ENCODE measurements at regions not wholly inside any gene's neighbourhood (a gene's known extent, or its start where the extent isn't known, plus 50 kb on each side); places are given as distances from the start of the nearest gene placed in this dataset.

DNA sequence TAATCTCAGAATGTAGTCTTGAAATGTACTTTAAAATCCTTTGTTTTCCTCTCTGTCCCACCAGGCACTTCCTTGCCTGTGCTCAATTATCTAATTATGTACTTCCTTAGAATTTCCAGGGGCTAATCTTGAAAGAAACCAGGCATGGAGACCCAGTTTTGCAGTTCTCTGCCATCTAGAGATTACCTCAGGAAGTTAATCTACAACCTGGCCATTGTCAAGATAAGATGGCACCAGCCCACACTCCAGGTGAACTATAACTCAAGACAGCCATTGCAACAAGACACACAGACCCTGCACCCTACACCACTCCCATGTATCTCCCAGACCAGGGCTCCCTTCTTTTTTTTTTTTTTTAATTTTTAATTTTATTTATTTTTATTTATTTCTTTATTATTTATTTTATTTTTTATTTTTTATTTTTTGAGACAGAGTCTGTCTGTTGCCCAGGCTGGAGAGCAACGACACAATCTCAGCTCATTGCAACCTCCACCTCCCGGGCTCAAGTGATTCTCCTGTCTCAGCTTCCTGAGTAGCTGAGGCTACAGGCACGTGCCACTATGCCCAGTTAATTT lies 85.9 kb upstream of the TRIM24 start:
- peaks cover 0 to 24% (median 15%) of the 10 kb centered on the region in 4 donors for H3K9me3 ChIP-seq
- no peaks in the 10 kb centered on the region for H3K36me3 ChIP-seq
- TF ChIP-seq, protein P1, sequence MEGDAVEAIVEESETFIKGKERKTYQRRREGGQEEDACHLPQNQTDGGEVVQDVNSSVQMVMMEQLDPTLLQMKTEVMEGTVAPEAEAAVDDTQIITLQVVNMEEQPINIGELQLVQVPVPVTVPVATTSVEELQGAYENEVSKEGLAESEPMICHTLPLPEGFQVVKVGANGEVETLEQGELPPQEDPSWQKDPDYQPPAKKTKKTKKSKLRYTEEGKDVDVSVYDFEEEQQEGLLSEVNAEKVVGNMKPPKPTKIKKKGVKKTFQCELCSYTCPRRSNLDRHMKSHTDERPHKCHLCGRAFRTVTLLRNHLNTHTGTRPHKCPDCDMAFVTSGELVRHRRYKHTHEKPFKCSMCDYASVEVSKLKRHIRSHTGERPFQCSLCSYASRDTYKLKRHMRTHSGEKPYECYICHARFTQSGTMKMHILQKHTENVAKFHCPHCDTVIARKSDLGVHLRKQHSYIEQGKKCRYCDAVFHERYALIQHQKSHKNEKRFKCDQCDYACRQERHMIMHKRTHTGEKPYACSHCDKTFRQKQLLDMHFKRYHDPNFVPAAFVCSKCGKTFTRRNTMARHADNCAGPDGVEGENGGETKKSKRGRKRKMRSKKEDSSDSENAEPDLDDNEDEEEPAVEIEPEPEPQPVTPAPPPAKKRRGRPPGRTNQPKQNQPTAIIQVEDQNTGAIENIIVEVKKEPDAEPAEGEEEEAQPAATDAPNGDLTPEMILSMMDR (IDR thresholded peaks at IDR 0.05) = no peak
- TF ChIP-seq POLR2AphosphoS5 (IDR thresholded peaks at IDR 0.05) (no peak), EP300 (IDR thresholded peaks at IDR 0.05) (no peak), POLR2A (IDR thresholded peaks at IDR 0.05; ENCODE audit: low read depth) (no peak)
- H3K27me3 ChIP-seq = no peaks in the 10 kb centered on the region
- H3K4me3 ChIP-seq = no peak overlapping the region
- H3K4me1 ChIP-seq = no peaks in the 10 kb centered on the region
- intact Hi-C loops (cut with DNase I) = no loop called here
- WGBS = 83% methylated on average over 3 of the region's 3 CpGs
- no peak overlapping the region for H3K27ac ChIP-seq (replicated peaks in 1 of 4)
- no peak for DNase-seq (ENCODE audit: extremely low spot score)

DNA sequence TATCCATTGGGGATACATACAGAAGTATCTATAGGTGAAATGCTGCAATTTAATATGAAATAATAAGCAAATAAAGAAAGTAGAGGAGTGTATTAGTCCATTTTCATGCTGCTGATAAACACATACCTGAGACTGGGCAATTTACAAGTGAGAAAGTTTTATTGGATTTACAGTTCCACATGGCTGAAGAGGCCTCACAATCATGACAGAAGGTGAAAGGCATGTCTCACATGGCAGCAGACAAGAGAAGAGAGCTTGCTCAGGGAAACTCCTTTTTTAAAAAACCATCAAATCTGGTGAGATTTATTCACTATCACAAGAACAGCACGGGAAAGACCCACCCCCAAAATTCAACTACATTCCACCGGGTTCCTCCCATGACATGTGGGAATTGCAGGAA lies 82.8 kb upstream of the TRIM24 start:
- H3K27me3 ChIP-seq = no peaks in the 10 kb centered on the region
- H3K27ac ChIP-seq (replicated peaks in 1 of 4) = no peak overlapping the region
- no peak for DNase-seq (ENCODE audit: extremely low spot score)
- WGBS = 81% methylated on average over 2 of the region's 2 CpGs
- no peak overlapping the region for H3K4me3 ChIP-seq
- no peaks in the 10 kb centered on the region for H3K9me3 ChIP-seq
- intact Hi-C loops (cut with DNase I) = no loop called here
- H3K36me3 ChIP-seq = no peaks in the 10 kb centered on the region
- TF ChIP-seq, protein P1 (IDR thresholded peaks at IDR 0.05) = no peak
- no peak for TF ChIP-seq POLR2AphosphoS5 (IDR thresholded peaks at IDR 0.05)
- no peak for TF ChIP-seq POLR2A (IDR thresholded peaks at IDR 0.05; ENCODE audit: low read depth)
- TF ChIP-seq EP300 (IDR thresholded peaks at IDR 0.05) = no peak
- H3K4me1 ChIP-seq = no peaks in the 10 kb centered on the region

DNA sequence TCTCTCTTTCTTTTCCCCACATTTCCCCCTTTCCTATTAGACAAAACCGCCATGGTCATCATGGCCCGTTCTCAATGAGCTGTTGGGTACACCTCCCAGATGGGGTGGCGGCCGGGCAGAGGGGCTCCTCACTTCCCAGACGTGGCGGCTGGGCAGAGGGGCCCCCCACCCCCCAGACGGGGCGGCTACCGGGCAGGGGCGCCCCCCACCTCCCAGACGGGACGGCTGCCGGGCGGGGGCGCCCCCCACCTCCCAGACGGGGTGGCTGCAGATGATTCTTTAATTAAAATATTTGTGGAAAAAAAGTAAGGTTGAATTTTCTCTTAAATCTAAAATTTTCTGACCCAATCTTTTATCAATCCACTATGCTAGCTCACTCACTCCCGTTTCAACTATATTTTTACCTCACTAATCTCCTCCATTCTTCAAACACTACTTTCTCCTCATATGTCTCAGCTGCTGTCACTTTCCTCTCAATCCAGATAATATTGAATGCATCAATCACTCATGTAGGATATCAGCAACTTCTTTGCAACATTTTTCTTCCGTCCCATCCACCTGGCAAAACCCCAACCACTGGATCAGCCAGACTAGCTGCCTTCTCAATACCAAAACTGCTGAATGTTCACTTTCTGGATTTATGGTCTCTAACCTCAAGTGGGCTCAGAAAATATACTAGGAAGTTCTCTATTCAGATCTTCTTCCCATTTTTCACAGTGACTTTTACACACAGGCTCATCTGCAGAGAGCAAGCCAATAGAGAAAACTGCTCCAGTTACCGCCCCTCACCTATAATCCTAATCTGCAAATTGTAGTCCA lies 81.1 kb upstream of the TRIM24 start:
- no peaks in the 10 kb centered on the region for H3K27me3 ChIP-seq
- no peak overlapping the region for H3K4me3 ChIP-seq
- 78% methylated on average over 19 of the region's 19 CpGs for WGBS
- TF ChIP-seq EP300 (IDR thresholded peaks at IDR 0.05) (no peak), POLR2A (IDR thresholded peaks at IDR 0.05; ENCODE audit: low read depth) (no peak)
- no peak overlapping the region for H3K27ac ChIP-seq (replicated peaks in 1 of 4)
- H3K36me3 ChIP-seq = no peaks in the 10 kb centered on the region
- no peaks in the 10 kb centered on the region for H3K9me3 ChIP-seq
- DNase-seq (ENCODE audit: extremely low spot score) = no peak
- intact Hi-C loops (cut with DNase I) = no loop called here
- no peaks in the 10 kb centered on the region for H3K4me1 ChIP-seq

DNA sequence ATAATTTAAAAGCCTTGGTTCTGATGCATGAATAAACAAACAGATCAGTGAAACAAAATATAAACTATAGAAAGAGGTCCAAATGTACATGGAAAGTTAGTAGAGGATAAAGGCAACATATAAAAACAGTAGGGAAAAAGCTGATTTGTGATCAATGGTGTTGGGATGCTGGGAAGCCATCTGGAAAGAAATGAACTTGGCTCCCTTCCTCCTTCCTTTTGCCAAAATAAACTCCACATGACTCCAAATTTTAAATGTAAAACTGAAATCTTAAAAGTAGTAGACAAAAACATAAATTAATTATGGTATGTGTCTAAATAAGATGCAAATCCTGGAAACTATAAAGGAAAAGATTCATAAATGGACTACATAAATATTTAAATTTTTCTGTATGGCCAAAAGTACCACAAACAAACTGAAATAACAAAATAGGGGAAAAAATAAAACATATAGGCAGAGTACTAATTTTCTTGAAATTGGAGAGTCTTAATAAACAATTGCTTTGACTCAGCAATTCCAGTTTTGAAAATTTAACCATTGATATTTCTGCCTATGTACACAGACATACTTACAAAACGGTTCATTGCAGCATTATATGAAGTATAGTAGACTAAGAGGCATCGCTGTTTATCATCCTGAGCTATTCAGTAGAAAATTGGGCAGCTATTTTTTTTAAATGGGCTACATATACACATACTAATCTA lies 77.0 kb upstream of the TRIM24 start:
- 86% methylated on average over 2 of the region's 2 CpGs for WGBS
- H3K4me3 ChIP-seq = no peak overlapping the region
- no peaks in the 10 kb centered on the region for H3K36me3 ChIP-seq
- H3K27ac ChIP-seq (replicated peaks in 1 of 4) = no peak overlapping the region
- TF ChIP-seq POLR2AphosphoS5 (IDR thresholded peaks at IDR 0.05) = no peak
- TF ChIP-seq EP300 (IDR thresholded peaks at IDR 0.05) = no peak
- no peak for TF ChIP-seq POLR2A (IDR thresholded peaks at IDR 0.05; ENCODE audit: low read depth)
- no peaks in the 10 kb centered on the region for H3K4me1 ChIP-seq
- no peaks in the 10 kb centered on the region for H3K9me3 ChIP-seq
- no peaks in the 10 kb centered on the region for H3K27me3 ChIP-seq
- DNase-seq (ENCODE audit: extremely low spot score) = no peak
- intact Hi-C loops (cut with DNase I) = no loop called here

DNA sequence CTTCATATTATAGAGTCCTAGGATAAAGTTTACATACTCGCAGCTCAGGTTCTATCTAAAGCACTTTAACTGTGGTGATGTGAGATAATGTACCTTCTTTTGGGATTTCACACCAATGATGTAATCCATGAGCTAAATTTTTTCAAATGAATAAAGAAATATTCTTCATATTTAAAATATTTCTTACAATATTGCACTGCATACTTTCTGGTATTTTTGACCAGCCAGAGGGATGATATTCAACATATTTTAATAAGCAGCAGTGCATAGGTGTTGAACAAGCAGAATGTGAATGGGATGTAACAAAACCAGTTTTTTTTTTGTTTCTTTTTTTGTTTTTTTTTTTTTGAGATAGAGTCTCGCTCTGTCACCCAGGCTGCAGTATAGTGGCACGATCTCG lies 73.2 kb upstream of the TRIM24 start:
- no peaks in the 10 kb centered on the region for H3K9me3 ChIP-seq
- TF ChIP-seq POLR2A (IDR thresholded peaks at IDR 0.05; ENCODE audit: low read depth) = no peak
- TF ChIP-seq POLR2AphosphoS5 (IDR thresholded peaks at IDR 0.05) = no peak
- TF ChIP-seq, protein P1 (IDR thresholded peaks at IDR 0.05) = no peak
- TF ChIP-seq EP300 (IDR thresholded peaks at IDR 0.05) = no peak
- H3K27ac ChIP-seq (replicated peaks in 1 of 4) = no peak overlapping the region
- intact Hi-C loops (cut with DNase I) = no loop called here
- H3K4me3 ChIP-seq = no peak overlapping the region
- H3K36me3 ChIP-seq = no peaks in the 10 kb centered on the region
- no peaks in the 10 kb centered on the region for H3K4me1 ChIP-seq
- no peak for DNase-seq (ENCODE audit: extremely low spot score)
- no peaks in the 10 kb centered on the region for H3K27me3 ChIP-seq
- WGBS = 79% methylated on average over 4 of the region's 4 CpGs

Data from esophagus muscularis mucosa (tissue), 4 donors.